ENCODE measurements at regions not wholly inside any gene's neighbourhood (a gene's known extent, or its start where the extent isn't known, plus 50 kb on each side); places are given as distances from the start of the nearest gene placed in this dataset.

DNA sequence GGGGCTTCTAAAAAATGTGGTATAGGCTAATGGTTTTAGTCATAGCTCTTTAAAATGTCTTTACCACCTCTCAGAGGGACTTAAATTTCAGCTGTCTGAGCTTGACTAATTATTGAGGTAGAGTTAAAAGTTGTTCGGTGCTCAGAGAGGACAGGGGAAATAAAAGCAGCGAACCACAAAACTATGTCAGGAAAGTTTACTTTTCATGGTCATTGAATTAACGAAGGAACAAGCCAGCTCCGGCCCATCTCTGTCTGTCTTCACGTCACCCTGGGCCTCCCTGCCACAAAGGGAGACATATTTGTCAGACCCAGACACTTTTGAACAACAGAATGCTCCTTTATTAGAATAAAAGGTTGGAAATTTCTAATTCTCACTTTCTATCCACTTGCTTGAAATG lies 98.8 kb upstream of the EFNA5 start:
- no peak for DNase-seq (ENCODE audit: low read depth, low spot score)
- H3K4me3 ChIP-seq (ENCODE audit: low read depth, low read length): no peak overlapping the region
- in situ Hi-C loops (cut with HindIII; ENCODE audit: low sequenced_read_pairs): no loop called here
- TF ChIP-seq, protein P1, sequence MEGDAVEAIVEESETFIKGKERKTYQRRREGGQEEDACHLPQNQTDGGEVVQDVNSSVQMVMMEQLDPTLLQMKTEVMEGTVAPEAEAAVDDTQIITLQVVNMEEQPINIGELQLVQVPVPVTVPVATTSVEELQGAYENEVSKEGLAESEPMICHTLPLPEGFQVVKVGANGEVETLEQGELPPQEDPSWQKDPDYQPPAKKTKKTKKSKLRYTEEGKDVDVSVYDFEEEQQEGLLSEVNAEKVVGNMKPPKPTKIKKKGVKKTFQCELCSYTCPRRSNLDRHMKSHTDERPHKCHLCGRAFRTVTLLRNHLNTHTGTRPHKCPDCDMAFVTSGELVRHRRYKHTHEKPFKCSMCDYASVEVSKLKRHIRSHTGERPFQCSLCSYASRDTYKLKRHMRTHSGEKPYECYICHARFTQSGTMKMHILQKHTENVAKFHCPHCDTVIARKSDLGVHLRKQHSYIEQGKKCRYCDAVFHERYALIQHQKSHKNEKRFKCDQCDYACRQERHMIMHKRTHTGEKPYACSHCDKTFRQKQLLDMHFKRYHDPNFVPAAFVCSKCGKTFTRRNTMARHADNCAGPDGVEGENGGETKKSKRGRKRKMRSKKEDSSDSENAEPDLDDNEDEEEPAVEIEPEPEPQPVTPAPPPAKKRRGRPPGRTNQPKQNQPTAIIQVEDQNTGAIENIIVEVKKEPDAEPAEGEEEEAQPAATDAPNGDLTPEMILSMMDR (IDR thresholded peaks at IDR 0.05; ENCODE audit: low read depth, low read length): no peak

DNA sequence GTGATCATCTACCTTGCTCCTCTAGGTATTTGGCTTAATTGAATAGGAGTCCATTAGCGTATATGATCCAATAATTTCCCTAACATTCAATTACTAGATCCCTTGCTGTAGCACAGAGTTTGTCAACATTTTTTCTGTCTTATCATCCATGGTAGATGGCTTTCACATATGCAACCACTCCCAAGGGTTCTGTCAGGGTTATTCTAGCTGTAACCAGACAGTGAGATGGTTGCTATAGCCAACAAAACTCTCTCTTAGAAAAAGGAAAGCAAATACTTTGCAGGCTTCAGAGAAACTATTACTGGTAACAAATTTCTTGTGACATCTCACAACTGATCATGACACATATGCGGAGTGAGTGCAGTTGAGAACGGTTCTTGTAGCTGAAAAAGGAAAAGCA lies 96.2 kb upstream of the EFNA5 start:
- DNase-seq (ENCODE audit: low read depth, low spot score): no peak
- H3K4me3 ChIP-seq (ENCODE audit: low read depth, low read length): no peak overlapping the region
- TF ChIP-seq, protein P1 (IDR thresholded peaks at IDR 0.05; ENCODE audit: low read depth, low read length): no peak
- in situ Hi-C loops (cut with HindIII; ENCODE audit: low sequenced_read_pairs): no loop called here

DNA sequence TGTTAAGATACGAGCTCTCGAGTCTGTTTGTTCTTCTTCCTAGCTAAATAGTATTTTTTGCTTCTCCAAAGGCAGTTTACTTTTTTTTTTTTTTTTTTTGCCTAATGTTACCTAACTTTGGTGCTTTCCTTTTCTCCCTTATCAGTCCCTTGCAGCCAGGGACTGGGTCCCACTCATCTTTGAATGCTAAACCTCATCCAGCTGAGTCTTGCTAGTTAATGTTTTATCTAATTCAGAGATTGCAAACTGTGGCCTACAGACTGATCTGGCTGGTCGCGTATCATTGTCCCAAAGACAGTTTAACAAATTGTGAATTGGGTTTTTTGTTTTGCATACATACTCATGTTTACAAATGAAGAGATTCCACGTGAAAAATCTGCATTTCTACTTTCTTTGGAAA lies 95.7 kb upstream of the EFNA5 start:
- in situ Hi-C loops (cut with HindIII; ENCODE audit: low sequenced_read_pairs): no loop called here
- no peak for DNase-seq (ENCODE audit: low read depth, low spot score)
- H3K4me3 ChIP-seq (ENCODE audit: low read depth, low read length): no peak overlapping the region
- TF ChIP-seq, protein P1 (IDR thresholded peaks at IDR 0.05; ENCODE audit: low read depth, low read length): no peak

DNA sequence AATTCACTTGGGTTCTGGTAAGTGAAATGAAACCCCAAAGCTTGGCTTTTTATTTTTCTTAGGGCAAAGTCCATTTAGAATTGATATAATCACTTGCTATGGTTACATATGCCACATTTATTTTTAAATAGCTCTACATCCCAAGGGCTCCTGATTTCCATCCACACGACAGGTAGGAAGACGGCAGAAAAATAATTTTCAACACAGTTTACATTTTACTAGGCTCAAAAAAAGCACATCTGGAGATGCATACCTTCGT lies 95.0 kb upstream of the EFNA5 start:
- in situ Hi-C loops (cut with HindIII; ENCODE audit: low sequenced_read_pairs): no loop called here
- DNase-seq (ENCODE audit: low read depth, low spot score): no peak
- TF ChIP-seq, protein P1 (IDR thresholded peaks at IDR 0.05; ENCODE audit: low read depth, low read length): no peak
- no peak overlapping the region for H3K4me3 ChIP-seq (ENCODE audit: low read depth, low read length)

DNA sequence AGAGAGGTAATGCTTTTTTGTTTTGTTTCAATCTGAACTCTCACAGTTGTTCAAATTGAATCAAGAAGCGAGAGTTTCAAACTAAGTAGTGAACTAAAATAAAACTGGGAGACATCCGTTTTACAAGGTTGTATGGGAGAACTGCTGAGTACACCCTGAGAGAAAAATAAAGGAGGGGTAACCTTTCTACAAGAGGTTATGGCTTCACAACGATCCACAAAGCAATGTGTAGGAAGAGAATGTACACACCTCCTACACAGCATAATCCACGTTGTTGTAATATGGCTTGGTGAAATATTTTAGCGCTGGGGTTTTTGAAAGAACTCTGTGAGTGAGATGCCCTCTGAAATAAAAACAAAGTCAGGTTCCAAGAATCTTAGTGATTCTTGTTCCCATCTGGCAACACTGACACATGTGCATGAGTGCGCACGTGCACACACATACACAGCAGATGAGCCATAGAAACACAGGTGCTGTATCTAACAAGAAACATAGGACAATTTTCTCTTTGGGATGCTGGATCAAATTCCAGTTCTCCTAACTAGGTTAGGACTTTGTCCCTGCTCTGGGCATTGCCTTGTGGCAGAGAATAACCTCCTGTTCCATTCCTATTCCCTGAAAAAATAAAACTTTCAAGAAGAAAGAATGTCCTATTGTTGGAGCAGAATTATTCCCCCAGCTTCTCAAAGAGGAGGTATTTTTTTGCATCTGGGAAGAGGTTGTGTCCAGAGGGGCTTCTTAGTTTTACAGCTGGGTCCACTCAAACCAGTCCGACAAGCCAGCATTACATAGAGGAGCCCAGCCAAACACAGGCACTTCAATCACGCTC lies 94.5 kb upstream of the EFNA5 start:
- TF ChIP-seq, protein P1 (IDR thresholded peaks at IDR 0.05; ENCODE audit: low read depth, low read length): no peak
- DNase-seq (ENCODE audit: low read depth, low spot score): no peak
- in situ Hi-C loops (cut with HindIII; ENCODE audit: low sequenced_read_pairs): no loop called here
- no peak overlapping the region for H3K4me3 ChIP-seq (ENCODE audit: low read depth, low read length)

DNA sequence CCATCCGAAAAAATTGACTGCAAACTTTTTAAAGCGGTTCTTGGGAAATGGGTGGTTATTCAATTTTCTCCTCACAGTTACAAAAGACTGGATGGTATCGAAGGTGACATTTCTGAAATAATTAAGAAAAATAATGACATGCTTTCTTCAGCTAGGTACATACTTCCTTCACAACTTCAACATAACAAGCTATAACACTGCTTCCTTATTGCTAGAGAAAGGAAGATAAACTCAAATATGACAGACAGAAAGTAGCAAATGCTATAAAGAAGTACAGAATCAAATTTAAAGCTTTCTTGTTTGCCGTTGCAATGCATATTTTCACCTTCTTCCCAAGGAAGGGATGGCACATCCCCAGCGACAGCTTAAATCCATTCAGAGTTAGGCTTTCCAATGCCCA lies 93.5 kb upstream of the EFNA5 start:
- TF ChIP-seq, protein P1 (IDR thresholded peaks at IDR 0.05; ENCODE audit: low read depth, low read length): no peak
- in situ Hi-C loops (cut with HindIII; ENCODE audit: low sequenced_read_pairs): no loop called here
- no peak overlapping the region for H3K4me3 ChIP-seq (ENCODE audit: low read depth, low read length)
- no peak for DNase-seq (ENCODE audit: low read depth, low spot score)
